RWPE1 (cell line): ENCODE measurements at regions not wholly inside any gene's neighbourhood (a gene's known extent, or its start where the extent isn't known, plus 50 kb on each side); places are given as distances from the start of the nearest gene placed in this dataset.

Experiments used
- CTCF ChIA-PET: fragments of 350-600 bp; sonication (Branson Sonifier 250); formaldehyde crosslinking; extraction: SDS; loops from one replicate; lab custom pipeline; 2021; lab: Yijun Ruan, JAX
- POLR2A ChIA-PET: fragments of 400-600 bp; formaldehyde crosslinking; extraction: SDS; loops from one replicate; lab custom pipeline; 2020; ENCODE audit warnings: antibody characterized with exemption; ENCODE audit not compliant: low non-redundant PET; lab: Yijun Ruan, JAX
- DNase-seq: peaks from one replicate; pipeline ENCODE4 v3.0.0; 2012; ENCODE audit warnings: low spot score
- H3K27ac ChIP-seq: fragments of 450-650 bp; 2 replicates; pipeline ENCODE4 v1.5.1; 2017
- TF ChIP-seq, protein P1 (sequence below): fragments of 450-650 bp; conservative IDR thresholded peaks from 2 replicates; pipeline ENCODE4 v1.5.1; 2017; ENCODE audit warnings: low read depth, mild to moderate bottlenecking

DNA sequence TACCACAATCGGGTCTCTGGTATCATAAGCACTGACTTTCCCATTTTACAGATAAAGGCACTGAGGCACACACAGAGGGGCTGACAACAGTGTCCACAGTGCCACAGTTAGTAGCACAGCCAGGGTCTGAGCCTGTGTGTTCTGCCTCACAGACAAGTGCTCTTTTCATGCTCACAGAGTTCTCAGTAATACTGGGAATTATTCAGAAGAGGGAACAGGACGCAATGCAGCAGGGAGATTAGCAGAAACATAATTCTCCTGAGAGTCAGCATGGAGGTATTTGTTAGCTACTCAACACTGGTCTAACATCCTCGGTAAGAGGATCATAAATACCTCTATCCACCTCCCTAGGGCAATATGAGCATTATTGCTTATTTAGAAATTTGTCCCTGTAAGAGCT, 219.3 kb upstream of the EEA1 start:
- POLR2A ChIA-PET: no interaction called here
- CTCF ChIA-PET: interaction anchor here (0.7 kb wide), 1 partner anchor 280 kb away, joined by 3 read pairs; no protein-coding TSS in a partner anchor

DNA sequence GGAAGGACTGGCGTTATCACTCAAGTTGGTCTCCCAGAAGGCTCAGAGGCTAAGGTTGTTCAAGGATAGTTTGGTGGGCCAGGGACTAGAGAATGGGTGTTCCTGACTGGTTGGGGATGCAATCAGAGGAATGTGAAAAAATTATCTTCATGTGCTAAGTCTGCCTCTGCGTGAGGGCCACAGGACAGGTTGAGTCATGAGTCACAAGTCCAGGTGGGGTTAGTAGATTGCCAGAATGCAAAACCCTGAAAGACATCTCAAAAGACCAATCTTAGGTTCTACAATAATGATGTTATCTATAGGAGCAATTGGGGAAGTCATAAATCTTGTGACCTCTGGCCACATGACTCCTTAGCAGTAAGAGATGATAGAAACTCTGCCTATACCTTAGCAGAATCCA, 220.1 kb upstream of the EEA1 start:
- ChIA-PET POLR2A (no interaction called here), CTCF (no interaction called here)
- no peak for DNase-seq
- TF ChIP-seq, protein P1, sequence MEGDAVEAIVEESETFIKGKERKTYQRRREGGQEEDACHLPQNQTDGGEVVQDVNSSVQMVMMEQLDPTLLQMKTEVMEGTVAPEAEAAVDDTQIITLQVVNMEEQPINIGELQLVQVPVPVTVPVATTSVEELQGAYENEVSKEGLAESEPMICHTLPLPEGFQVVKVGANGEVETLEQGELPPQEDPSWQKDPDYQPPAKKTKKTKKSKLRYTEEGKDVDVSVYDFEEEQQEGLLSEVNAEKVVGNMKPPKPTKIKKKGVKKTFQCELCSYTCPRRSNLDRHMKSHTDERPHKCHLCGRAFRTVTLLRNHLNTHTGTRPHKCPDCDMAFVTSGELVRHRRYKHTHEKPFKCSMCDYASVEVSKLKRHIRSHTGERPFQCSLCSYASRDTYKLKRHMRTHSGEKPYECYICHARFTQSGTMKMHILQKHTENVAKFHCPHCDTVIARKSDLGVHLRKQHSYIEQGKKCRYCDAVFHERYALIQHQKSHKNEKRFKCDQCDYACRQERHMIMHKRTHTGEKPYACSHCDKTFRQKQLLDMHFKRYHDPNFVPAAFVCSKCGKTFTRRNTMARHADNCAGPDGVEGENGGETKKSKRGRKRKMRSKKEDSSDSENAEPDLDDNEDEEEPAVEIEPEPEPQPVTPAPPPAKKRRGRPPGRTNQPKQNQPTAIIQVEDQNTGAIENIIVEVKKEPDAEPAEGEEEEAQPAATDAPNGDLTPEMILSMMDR: no peak
- no peak overlapping the region for H3K27ac ChIP-seq

More for the DNA sequence above, 219.3 kb upstream of the EEA1 start:
- no peak overlapping the region for H3K27ac ChIP-seq
- DNase-seq: no peak
- TF ChIP-seq, protein P1: no peak

DNA sequence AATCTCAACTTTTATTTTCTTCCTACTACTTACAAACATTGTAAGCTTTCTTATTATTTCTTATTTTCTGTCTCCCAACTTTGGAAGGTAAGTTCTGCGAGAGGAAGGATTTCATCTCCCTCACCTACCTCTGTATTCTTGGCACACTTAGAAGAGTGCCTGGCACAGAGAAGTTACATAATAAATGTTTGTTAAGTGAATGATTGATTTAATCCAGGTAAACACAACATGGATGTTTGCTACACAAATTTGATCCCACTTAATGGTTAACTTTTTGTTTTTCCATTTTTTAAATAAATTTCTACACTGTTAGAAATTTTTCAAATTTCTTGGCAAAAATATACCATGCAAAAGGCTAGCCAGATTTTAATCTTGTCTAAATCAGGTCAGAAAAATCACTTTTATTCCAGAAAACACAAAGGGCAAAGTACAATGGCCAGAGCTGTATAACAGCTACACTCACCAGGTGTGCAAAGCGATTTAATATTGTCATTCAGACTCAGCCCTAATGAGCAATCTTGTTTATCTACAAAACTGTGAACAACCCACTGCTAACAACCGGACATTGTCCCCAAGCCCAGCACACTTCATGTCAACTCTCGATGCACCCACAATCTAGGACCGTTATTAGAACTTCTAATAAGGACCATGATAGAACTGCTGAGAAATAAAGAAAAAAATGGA, 222.1 kb upstream of the EEA1 start:
- no peak overlapping the region for H3K27ac ChIP-seq
- CTCF ChIA-PET: no interaction called here
- TF ChIP-seq, protein P1: no peak
- DNase-seq: no peak
- POLR2A ChIA-PET: no interaction called here

DNA sequence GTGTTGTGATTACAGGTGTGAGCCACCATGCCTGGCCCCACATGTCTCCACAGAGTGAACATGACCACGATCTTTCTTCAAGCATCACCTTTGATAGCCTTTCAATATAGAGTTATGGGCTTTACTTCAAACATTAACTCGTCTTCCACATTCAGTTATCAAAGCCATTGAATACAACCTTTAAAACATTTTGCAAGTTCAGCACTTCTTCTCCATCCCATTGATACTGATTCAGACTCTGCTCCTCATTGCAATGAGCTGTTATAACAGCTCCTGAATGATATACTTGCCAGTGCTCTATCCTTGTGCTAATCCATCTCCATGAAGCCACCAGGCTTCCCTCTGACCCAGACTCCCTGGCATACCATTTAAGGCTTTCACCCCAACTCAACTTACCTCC, 223.5 kb upstream of the EEA1 start:
- TF ChIP-seq, protein P1: no peak
- POLR2A ChIA-PET: no interaction called here
- no peak for DNase-seq
- H3K27ac ChIP-seq: no peak overlapping the region
- CTCF ChIA-PET: no interaction called here

DNA sequence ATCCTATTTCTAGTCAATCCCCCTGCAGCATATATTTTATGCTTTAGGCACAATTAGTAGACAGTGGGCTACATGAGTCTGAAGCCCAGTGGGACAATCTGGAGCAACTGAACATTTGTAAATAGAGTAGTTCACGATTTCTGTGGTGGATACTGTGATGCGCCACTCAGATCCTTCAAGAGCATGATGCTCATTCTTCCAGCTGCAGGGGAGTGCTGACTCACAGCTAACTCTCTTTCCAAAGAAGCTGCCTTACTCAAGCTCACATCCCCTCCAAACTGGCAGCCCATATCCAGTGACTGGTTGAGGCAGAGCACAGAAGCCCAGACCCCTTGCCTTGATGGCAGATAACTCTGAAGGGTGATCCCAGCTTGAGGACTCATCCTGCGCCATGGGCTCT, 224.2 kb upstream of the EEA1 start:
- CTCF ChIA-PET: no interaction called here
- POLR2A ChIA-PET: no interaction called here
- no peak overlapping the region for H3K27ac ChIP-seq
- TF ChIP-seq, protein P1: no peak
- no peak for DNase-seq

DNA sequence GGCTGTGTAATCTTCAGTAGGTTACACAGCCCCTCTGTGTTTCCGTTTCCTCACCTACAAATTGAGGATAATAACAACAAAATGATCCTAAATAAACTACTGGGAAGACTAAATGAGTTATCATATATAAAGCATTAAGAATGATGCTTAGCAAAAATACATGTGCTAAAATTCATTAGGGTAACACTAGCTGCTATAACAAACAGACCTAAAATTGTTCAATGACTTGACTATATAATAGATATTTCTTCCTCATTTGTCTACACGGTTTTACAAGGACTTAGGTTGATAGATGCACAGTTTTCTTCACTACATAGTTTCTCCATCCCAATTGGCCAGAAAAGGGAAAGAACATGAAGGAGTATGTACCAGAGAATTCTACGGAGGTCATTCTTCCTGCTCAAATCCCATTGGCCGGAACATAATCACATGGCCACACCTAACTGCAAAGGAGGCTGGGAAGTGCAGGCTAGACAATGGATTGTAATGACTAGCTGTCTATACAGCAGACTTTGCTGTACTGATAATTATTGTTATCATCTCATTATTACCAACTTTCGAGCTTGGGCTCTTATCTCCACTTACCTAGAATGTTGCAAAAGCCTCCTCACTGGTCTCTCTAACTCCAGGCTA, 223.5 kb upstream of the NUDT4 start:
- no peak for DNase-seq
- no peak overlapping the region for H3K27ac ChIP-seq
- TF ChIP-seq, protein P1: no peak
- POLR2A ChIA-PET: no interaction called here
- CTCF ChIA-PET: no interaction called here
